GM21576 (cell line): ENCODE measurements at regions not wholly inside any gene's neighbourhood (a gene's known extent, or its start where the extent isn't known, plus 50 kb on each side); places are given as distances from the start of the nearest gene placed in this dataset.
A peak's percentile ranks its signal among the peaks of the same experiment; 100 is the strongest.

Experiments used
- ATAC-seq: cut with Tn5 transposase; IDR thresholded peaks from one replicate; pipeline ENCODE4 v1.9.1; 2021; ENCODE audit warnings: mild to moderate bottlenecking, moderate library complexity; ENCODE audit not compliant: unreplicated experiment

DNA sequence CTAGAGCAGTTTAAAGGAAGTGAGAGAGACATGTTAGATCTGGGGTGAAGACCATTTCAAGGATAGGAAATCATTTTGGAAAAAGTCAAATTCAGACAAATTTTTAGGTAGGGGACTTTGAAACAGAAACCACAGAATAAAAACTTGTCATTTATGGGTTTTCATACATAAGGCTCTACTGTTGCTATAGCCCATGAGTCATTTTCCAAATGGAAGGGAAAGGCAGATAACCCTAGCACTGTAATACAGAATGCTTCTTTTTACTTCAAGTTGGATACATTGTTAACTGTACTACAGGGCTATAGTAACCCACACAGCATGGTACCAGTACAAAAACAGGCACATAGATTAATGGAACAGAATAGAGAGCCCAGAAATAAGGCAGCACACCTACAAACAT, 455.4 kb downstream of the EBF1 start:
- ATAC-seq, result no peak

DNA sequence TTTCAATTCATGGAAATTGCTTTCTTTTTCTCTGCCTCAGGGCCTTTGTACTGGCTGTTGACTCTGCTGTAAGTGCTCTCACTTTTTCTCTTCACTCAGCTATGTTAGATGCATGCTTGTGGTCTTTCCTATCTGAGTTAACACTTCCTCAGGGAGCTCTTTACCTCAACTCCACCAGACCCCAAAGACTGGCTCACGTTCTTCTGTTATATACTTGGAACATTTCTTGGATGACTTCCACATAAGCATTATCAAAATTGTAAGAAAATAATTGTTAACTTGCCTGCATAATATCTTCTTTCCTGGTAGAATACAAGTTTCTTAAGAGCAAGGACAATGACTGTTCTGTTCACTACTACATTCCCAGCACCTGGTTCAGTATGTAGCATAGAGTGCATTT, 455.9 kb downstream of the EBF1 start:
- ATAC-seq, result no peak

DNA sequence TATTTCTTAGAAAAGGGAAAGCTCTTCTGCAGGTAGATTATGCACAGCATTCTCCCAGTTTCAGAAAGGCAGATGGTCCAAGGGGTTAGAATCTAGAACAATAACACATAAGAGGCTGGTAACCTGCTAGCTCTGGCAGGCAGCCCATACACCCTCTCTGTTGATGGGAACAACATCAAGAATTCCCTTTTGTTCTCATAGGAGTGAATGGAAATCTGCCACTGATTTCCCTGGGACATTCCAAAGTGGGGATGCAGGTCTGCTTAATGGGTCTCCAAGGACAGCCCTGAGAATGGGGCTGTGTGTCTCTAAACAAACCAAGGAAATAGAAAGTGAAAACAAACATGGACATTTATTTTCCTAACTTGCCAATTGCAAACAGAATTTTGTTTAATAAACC, 456.8 kb downstream of the EBF1 start:
- ATAC-seq, result no peak

DNA sequence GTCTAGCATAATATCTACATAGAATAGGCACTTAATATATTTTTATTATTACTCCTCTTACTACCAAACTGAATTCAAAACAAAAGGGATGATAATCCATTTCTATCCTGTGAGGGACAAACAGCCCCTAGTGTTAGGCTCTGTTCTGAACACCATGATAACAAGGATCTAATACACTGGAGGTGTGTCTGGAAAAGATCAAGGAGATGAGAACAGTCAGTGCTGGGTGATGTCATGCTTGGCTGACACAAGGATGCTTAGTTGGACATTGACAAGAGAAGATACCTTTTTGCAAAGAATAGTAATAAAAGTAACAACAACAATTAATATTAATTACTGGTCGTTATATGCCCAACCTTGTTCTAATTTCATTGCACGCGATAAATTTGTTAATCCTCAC, 458.7 kb downstream of the EBF1 start:
- ATAC-seq, result no peak

DNA sequence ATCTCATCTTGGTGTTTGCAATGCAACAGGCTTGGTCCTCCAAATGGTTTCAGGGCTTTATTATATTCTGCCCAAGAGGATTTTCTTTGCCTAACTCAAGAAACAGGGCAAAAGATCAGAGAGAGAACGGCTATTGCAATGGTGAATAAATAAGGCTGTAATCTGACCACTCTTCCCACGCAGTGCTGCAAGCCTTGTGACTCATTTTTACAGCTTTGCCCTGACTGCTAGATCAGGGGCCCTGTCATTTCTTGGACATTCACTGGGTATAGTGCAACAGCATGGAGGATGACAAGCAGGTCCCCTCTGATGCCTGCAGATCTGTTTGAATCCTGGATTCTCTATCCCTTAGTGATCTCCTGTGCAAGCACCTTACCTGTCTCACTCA, 459.1 kb downstream of the EBF1 start:
- no peak for ATAC-seq

DNA sequence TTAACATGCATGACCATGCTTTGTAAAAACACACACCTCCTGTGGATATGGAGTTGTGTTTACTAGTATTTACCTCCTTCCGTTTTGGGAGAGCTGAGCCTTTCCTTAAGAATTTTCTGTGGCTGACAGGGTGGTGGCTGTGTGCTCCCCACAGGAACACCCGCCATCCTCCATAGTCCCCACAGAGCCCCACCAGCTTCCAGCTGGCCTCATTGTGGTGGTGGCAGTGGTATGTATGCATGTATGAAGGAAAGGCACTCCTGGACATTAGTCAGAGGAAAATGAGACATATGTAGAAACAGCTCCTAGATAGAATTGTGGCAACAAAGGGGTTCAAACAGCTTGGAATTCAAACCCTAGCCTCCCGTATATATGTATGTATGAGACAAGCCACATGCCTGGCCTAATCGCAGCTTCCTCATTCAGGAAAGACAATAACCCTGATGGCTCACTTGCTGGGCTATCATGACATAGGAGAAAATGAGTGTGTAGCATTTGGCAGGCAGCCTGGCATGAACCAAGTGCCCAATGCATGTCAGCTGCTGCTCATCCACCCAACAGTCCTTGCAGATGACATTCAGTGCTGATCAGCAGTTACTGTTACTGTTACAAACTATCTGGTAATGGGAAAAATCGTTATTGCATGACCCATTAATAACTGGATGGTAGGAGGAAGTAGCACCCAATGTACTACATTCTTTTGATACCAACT, 459.7 kb downstream of the EBF1 start:
- no peak for ATAC-seq

DNA sequence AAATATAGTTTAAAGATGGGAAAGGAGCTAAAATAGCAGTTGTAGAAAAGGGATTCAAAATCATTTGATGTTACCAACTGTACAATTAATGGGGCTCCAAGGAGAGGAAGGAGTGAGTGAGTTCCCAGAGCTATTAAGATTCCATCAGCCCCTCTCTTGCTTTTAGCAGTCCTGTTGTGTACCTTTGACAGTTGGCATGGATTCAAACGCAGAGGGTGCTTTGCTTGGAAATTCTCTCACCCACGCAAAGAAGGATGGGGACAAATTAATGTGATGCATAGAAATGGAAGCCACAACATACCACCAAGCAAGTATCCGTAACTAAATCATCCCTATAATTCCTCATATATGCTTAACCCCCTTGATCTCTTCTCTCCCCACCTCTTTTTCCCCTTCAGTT, 461.3 kb downstream of the EBF1 start:
- no peak for ATAC-seq

DNA sequence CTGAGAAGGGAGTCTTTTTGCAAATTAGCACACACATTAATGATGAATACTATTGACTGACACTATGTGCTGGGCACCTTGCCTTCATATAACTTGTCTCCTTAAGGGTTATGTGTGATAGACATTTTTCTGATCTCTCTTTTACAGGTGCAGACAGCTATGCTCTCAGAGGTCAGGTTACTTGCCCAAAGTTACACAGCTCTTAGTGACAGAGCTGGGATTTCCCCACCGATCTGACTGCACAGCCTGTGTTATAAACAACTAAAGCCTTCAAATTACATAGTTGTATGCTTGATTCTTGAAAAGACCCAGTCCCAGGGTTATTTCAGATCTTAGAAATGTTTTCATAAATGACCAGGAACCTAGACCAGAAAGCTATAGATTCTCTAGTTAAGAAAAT, 462.7 kb downstream of the EBF1 start:
- ATAC-seq, result no peak

DNA sequence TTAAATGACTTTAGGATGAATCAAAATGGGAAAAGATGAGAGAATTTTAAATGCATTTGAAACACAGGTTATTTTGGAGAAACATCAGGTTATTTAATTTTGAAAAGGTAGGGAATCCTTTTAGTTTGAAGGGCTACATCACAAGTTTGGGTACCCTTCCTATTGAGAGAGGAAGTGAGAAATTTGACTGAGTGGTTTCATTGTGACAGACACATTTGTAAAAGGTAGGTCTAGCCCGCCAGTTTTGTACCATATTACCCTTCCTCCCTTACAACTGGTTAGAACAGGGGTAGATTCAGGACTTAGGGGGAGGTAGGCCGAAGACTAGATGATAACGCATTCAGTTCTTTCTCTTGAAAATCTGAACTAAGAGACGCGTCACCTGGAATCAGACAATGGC, 464.2 kb downstream of the EBF1 start:
- ATAC-seq, result peak; percentile 69

DNA sequence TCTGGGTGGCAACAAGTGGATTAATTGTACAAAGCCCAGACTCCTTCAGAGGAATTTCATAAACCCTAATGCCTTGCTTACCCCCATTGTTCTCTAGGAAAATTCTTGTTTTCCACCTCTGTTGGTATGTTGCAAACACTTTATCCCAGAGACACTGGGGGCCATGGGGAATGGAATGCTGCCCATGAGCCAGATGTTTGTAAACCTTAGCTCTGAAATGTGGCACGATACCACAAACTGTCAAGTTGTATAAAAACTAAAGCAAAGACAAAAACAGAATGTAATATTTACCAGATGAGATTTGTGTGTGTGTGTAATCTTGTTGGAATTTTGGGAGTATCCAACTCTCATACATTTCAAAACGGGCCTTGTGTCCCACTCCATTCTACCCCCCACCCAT, 465.0 kb downstream of the EBF1 start:
- ATAC-seq, result no peak

DNA sequence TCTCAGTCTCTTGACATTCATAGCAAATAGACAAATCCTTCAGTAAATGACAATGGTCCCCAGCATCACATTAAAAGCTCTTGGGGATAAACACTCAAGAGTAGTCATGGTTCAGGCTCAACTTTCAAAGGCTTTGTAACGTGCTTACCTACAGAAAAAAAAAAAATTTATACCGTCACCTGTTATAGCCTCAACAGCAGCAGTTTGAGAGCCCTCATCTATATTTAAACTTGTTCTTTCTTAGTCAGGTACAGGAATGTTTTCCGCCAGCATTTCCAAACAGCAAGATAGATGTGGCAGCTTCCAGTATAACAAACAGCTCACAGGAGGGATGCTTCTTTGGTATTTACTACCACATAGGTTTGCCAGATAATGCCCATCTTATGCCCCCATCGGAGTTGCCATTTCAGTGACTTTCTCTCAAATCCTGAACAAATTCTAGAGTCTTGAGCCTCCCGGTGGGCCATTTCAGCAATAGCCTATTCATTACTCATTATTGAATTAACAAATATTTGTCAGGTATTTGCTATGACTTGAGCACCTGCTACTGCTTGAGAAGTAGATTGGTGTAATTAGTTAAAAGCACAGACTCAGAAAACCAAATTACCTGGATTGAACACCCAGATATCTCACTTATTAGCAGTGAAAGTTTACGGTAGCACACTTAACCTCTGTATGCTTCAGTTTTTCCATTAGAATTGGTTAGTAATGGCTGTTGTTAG, 470.0 kb downstream of the EBF1 start:
- ATAC-seq, result no peak

DNA sequence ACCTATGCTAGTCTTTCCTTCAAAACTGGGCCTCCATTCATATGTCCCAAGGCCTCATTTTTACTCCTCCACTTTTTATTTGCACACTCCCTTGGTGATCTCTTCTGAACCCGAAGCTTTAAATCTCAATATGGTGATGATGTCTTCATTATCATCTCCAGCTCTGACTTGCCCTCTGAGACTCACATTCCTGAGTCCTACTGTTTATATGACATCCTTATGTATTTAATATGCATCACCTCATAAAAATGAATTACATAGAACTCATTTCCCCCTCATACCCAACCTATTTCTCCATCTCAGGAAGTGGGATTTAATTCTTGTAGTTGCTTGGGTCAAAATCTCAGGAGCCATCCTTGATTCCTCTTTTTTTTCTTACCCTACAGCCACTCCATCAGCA, 473.0 kb downstream of the EBF1 start:
- ATAC-seq, result no peak

DNA sequence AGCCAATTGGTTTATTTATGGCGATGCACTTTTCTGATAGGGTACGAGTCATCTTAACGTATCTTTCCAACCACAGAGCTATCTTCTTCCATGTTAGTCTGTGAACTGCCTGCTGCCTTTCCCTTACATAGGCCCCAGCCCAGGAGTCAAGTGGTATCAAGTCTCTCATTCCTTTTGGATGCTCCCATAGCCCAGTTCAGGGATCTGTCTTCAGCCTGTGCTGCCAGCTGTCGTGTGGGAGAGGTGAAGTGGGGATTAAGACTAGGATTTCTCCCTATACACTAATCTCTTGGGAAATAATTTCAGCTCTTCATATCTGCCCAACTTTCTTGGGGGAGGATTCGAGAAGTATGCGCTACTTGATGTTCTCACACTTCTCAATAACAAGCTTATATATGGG, 475.7 kb downstream of the EBF1 start:
- no peak for ATAC-seq

DNA sequence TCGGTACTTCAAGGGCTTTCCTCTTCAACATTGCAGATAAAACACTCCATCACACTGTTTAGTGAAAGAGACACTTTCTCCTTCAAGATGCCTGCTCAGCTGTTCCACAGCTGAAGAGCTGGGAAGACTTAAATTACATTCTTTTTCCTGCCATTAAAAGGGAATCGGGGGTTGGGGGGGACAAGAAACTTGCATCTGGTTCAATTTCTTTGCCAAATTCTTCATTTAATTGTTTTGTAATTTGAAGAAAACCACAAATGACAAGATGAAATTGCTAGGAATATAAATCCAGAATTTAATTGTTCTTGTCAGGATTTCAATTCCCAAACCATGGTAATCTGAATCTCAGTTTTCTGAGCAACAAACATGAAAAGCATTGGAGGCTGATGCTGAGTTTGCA, 478.3 kb downstream of the EBF1 start:
- ATAC-seq, result no peak

DNA sequence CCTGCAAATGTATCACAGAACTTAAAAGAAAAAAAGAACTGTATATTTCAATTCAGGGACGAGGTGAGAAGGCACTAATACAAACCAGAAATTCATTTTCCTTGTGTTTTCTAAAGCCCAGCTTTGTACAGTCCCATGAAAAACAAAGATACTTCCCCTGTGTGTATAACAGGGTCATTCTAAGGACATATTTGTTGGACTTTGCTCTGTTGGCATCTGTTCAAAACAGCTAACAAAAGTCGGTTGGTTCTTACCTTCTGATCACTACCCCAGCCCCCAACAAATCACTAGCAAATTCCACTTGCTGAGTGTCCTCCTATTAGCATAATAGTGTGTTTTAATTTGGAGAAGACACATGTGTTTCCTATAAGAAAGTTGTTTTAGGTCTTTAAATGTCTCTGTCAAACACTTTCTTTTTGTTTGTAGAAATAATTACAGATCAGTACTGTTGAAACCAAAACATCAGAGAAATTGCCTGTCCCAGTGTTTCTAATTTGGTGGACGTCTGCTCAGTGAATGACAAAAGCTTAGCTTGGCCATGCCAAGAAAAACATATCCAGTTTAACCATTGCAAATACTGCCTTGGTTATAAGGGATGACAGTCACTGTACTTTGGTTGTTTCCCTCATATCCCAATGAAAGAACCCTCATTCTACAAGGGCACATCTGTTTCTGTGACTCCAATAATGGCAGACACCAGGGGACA, 480.5 kb downstream of the EBF1 start:
- ATAC-seq, result no peak

DNA sequence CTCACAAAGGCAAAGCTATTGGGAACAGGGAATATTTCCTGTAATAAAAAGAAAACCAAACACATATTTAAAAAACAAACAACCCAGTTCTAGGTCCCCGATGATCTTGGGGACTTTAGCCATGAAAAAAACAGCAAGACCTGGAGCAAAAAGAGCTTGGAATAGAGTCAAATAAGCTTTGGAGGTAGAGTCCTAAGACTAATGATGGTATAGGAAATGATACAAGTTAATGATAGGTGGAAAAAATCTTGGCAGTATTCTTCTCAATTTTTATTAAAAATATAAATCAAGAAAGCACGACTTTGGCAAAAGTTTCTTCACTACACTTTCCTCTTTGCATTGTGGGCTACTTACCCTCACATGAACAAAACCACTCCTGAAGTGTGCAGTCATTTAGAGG, 481.5 kb downstream of the EBF1 start:
- no peak for ATAC-seq

DNA sequence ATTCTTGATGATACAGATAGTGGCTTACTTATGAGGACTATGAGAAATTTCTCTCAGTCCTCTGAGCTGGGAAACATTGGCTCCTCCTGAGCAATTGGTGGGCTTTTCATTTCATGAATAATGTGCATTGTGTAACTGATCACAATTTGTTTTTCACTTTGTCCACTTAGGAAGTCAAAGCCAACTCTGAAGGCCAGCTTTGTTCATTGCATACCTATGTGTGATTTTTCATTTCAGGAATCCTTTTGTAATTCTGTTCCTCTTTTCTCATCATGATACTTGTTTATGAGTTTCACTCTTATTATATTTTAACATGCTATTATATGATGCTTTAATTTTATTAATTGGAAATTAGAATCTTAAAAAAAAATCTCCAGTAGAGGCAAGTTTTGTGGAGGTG, 483.0 kb downstream of the EBF1 start:
- ATAC-seq, result no peak

DNA sequence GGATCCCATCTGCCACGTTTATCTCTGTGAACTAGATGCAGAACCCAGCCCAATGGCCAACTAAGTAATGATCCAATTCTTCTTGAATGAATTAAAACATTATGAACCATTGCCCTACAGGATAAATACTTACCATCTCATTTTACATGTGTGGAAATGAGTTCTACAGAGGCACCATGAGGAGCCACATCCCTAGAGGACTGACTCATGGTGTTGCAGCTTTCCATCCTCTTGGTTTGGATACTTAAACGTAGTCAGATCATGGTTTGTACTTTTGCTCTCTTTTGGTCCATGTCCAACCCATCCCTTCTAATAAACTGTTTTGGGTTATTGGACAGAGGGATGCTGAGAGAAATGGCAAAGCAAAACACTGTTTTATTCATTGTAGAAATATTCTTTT, 484.8 kb downstream of the EBF1 start:
- ATAC-seq, result no peak

DNA sequence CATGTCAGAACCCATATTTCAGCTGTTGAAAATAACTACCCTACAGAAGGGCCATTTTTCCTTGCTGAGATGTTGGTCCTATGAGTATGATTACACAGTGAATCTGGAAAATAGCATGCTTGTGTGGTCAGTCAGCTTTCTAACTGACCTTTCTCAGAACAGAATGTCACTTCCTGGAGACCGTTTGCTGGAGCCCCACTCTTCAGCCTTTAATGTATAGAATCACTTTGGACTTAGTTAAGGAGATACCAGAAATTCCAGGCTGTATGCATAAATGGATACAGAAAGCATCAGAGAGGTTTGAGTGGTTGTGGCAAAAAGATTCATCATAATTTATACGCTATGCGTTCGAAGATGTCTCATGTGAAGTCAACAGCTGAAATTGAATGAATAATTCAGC, 488.1 kb downstream of the EBF1 start:
- no peak for ATAC-seq

DNA sequence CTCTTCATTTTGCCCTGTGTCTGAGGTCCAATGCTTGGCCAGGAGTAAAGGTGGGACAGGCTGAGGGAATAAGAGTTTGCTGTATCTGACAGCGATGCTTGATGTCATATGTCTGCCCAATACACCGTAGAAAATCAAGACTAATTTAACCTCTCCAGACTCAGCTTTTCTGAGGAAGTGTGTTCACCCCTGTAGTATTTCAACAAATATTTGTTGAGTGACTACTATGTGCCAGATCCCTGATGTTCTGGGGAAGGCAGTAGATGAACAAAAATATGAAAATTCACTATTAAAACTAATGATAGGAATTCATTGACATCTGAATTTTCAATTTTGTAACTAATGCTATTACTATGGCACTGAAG, 489.7 kb downstream of the EBF1 start:
- no peak for ATAC-seq

DNA sequence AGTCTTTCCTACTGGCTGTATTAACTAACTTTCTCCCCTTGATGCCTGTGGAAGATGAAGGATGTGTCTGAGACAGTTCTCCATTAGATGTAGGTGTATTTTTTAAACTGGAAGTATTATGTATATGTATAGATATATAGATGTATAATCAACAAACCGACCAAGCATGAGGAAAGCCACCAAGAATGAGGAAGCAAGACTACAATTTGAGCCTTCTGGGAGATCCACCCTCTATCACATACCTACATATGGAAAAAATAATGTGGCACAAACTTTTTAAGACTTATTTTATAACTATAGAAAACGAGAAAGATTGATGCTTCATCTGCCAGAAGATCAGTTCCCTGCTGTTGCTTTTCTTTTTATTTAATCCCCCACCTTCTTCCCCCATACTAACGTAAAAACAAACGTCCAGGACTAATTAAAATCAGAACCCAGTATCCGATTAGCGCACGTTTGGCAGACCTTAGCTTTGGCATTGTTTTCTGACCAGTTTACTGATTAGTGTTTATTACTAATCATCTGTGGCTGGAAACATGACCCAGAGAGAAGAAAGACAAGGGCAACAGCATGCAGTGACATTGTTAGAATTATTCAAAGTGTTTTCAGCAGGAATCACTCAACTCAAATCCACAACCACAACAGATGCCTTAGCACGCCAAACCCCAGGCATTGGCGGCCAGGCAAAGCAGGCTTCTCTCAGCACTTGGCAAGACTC, 490.2 kb downstream of the EBF1 start:
- ATAC-seq, result no peak

DNA sequence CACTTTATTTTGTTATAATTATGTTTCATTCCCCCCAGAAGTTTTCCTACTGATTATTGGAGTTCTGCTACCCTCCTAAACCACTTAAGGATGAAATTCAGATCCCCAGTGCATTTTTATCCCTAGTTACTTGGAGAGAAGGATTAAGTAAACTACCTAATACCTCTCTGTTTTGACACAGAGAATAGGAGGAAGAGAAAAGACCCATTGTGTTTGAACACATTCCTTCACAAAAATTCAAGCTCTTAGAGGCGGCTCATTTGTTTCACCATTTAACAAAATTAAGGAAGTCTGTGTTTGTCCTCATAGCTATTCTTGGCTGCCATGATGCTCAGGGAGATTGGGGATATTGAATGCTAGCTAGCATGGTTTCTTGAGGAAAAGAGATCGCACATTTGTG, 492.6 kb downstream of the EBF1 start:
- ATAC-seq, result no peak
